ENCODE measurements at regions not wholly inside any gene's neighbourhood (a gene's known extent, or its start where the extent isn't known, plus 50 kb on each side); places are given as distances from the start of the nearest gene placed in this dataset.

DNA sequence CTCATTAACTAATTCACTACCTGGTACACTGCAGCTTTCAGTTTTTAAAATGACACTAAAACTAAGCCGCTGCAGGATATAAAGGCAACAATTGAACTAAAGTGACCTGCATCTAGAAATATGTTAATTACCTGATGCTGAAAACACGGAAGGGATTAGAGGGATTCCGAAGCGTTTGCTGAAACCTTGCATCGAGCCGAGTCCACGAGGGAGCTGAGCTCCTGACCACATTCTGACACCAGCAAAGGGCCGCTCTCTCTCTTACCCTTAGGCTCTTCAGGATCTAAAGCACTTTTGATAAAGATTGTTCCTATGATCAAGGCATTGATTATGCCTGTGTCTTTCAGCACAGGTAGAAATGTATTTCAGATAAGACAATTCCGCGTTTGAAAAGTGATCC lies 59.5 kb upstream of the CDKN3 start:
- H3K9me3 ChIP-seq (ENCODE audit: control insufficient read depth, insufficient read depth, low read length), result no peaks in the 10 kb centered on the region
- no peak overlapping the region for H3K27ac ChIP-seq (ENCODE audit: low read length)
- peaks cover 3% of the 10 kb centered on the region; the same call in 1 of the 2 replicates for H3K4me1 ChIP-seq (ENCODE audit: control insufficient read depth, insufficient read depth, low read length)
- H3K27me3 ChIP-seq (ENCODE audit: control insufficient read depth, insufficient read depth, low read length), result no peaks in the 10 kb centered on the region
- no peaks in the 10 kb centered on the region for H3K36me3 ChIP-seq (ENCODE audit: control insufficient read depth, insufficient read depth, low read length)
- no peak for DNase-seq (ENCODE audit: low read depth, low spot score)
- H3K4me3 ChIP-seq (ENCODE audit: low read length), result no peak overlapping the region
- no CpG with 5 or more reads among the region's 10 CpGs for WGBS (ENCODE audit: insufficient coverage, insufficient read length)

DNA sequence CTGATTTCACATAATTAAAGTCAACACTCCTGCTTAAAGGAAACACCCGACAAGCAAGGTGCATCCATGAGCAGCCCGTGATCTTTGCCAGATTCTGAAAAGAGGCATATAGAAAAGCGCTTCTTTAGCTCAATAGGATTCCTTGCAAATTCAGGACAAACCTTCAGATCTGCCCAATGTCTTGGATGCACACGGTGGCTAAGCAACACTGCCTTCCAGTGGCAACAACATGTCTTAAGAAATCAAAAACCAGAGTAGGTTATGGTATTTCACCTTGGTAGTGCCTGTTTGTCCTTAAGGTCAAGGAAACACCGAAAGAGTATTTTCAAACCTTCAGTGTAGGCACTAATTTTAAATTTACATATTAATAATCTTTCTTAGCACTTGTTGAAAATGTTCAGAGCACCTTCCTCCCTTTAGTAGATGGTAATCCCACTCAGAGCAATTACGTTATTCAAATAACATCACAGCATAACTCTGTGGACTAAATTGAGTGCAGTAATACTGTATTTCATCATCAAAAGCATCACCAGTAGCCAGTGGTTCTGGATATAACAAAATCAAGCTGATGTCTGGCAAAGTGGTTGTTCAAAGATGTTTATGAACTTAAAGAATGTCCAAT lies 58.0 kb upstream of the CDKN3 start:
- WGBS (ENCODE audit: insufficient coverage, insufficient read length), result no CpG with 5 or more reads among the region's 6 CpGs
- H3K27me3 ChIP-seq (ENCODE audit: control insufficient read depth, insufficient read depth, low read length), result no peaks in the 10 kb centered on the region
- H3K4me1 ChIP-seq (ENCODE audit: control insufficient read depth, insufficient read depth, low read length), result peaks cover 3% of the 10 kb centered on the region; the same call in 1 of the 2 replicates
- no peak overlapping the region for H3K27ac ChIP-seq (ENCODE audit: low read length)
- H3K9me3 ChIP-seq (ENCODE audit: control insufficient read depth, insufficient read depth, low read length), result no peaks in the 10 kb centered on the region
- H3K36me3 ChIP-seq (ENCODE audit: control insufficient read depth, insufficient read depth, low read length), result no peaks in the 10 kb centered on the region
- no peak overlapping the region for H3K4me3 ChIP-seq (ENCODE audit: low read length)
- no peak for DNase-seq (ENCODE audit: low read depth, low spot score)

DNA sequence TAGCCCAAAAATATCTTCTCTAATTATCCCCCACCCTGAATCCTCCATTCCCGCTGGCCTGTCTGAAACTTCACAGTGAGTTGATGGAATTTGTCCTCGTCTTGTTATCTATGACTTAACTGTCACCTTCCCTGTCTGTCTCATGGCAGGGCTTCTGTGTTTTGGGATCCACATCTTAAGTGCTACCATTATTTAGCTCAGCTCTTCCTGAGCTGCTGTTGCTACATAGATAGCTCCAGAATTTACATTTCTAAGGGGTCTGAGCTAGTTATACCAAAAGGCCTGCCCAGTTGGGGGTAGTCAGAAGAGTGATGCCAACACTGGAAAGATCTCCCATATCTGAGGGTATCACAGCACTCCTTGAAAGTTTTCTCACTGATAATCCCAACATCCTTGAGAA lies 57.0 kb upstream of the CDKN3 start:
- Histone ChIP-seq H3K4me1 (ENCODE audit: control insufficient read depth, insufficient read depth, low read length) (peaks cover 3% of the 10 kb centered on the region; the same call in 1 of the 2 replicates), H3K36me3 (ENCODE audit: control insufficient read depth, insufficient read depth, low read length) (no peaks in the 10 kb centered on the region), H3K27ac (ENCODE audit: low read length) (no peak overlapping the region), H3K4me3 (ENCODE audit: low read length) (no peak overlapping the region), H3K27me3 (ENCODE audit: control insufficient read depth, insufficient read depth, low read length) (no peaks in the 10 kb centered on the region), H3K9me3 (ENCODE audit: control insufficient read depth, insufficient read depth, low read length) (no peaks in the 10 kb centered on the region)
- no peak for DNase-seq (ENCODE audit: low read depth, low spot score)
- WGBS (ENCODE audit: insufficient coverage, insufficient read length), result no CpG with 5 or more reads among the region's 2 CpGs

DNA sequence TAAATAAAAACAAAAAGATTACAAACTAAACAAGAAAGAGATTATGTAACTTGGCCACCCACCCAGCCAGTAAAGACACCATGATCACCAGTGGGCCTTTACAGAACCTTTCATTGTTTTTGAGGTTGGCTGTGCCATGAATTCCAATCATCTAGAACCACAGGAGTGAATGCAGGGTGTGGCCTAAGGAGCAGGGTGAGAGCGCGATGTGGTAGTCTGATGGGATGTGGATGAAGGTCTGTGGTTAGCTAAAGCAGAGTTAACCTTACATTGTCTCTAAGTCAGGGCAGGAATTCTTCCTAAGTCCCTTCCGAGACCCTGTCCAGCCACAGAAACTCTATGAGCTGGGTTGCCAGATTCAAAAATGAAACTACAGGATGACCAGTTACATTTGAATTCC lies 54.0 kb upstream of the CDKN3 start:
- WGBS (ENCODE audit: insufficient coverage, insufficient read length), result no CpG with 5 or more reads among the region's 3 CpGs
- no peak overlapping the region for H3K27ac ChIP-seq (ENCODE audit: low read length)
- peaks cover 7% of the 10 kb centered on the region for H3K4me1 ChIP-seq (ENCODE audit: control insufficient read depth, insufficient read depth, low read length)
- no peaks in the 10 kb centered on the region for H3K27me3 ChIP-seq (ENCODE audit: control insufficient read depth, insufficient read depth, low read length)
- no peak for DNase-seq (ENCODE audit: low read depth, low spot score)
- H3K4me3 ChIP-seq (ENCODE audit: low read length), result no peak overlapping the region
- H3K9me3 ChIP-seq (ENCODE audit: control insufficient read depth, insufficient read depth, low read length), result no peaks in the 10 kb centered on the region
- no peaks in the 10 kb centered on the region for H3K36me3 ChIP-seq (ENCODE audit: control insufficient read depth, insufficient read depth, low read length)

DNA sequence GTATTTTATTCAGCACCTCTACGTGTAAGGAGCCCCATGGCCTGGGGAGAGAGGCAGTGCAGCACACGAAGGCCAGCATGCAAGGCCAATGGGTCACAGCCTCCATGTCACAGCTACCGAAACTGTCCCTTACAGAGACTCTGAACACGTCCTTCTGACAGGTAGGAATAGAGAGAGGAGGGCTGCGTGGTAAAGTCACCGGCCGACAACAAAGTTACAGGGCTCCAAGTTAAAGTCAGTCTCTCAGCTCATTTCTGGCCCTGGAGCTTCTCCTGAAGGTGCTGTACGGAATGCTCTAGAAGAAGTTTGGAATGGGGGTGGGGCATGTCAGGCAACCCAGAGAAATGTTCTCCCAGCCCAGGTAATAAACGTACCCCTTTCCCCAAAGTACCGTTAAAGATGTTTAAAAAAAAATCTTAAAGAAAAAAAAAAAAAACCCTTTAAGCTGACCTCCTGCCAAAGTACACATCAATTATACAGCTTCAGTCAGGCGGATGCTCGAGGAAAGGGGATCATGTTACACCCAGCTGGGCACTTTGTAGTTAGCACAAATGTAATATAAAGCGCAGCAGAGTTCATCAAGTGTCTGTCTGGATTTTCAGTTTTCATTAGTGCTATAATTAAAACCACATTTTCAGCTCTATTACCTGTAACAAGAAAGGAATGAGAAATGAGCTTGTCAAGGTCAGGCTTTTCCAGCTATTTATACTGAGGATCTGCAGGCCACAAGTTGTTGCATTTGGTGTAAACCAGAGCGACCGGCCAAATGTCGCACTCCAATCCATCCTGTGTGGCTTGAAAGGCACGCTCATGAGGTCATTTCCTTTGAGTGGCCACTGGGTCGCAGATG lies 53.3 kb upstream of the CDKN3 start:
- WGBS (ENCODE audit: insufficient coverage, insufficient read length), result no CpG with 5 or more reads among the region's 18 CpGs
- Histone ChIP-seq H3K4me3 (ENCODE audit: low read length) (no peak overlapping the region), H3K27me3 (ENCODE audit: control insufficient read depth, insufficient read depth, low read length) (no peaks in the 10 kb centered on the region), H3K9me3 (ENCODE audit: control insufficient read depth, insufficient read depth, low read length) (no peaks in the 10 kb centered on the region), H3K36me3 (ENCODE audit: control insufficient read depth, insufficient read depth, low read length) (no peaks in the 10 kb centered on the region), H3K4me1 (ENCODE audit: control insufficient read depth, insufficient read depth, low read length) (peaks cover 7% of the 10 kb centered on the region), H3K27ac (ENCODE audit: low read length) (no peak overlapping the region)
- no peak for DNase-seq (ENCODE audit: low read depth, low spot score)

DNA sequence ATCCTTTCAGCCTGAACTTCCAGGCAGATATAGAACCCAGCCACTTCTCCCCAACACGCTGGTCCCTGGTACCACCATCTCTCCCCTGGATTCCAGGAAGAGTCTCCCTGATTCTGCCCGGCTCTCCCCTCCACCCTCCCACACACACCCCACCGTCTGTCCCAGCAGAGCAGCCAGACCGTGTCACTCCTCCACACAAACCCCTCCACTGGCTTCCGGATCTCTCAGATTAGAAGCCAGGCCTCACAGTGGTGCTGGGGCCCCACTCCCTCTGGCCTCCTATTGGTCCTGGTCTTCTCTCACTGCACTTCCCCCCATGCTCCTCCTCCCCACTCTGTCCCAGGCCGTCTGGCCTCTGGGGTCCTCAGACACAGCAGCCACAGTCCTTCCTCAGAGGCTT lies 52.4 kb upstream of the CDKN3 start:
- no peak for DNase-seq (ENCODE audit: low read depth, low spot score)
- H3K9me3 ChIP-seq (ENCODE audit: control insufficient read depth, insufficient read depth, low read length), result no peaks in the 10 kb centered on the region
- no CpG with 5 or more reads among the region's 6 CpGs for WGBS (ENCODE audit: insufficient coverage, insufficient read length)
- H3K4me1 ChIP-seq (ENCODE audit: control insufficient read depth, insufficient read depth, low read length), result peaks cover 10% of the 10 kb centered on the region
- no peaks in the 10 kb centered on the region for H3K27me3 ChIP-seq (ENCODE audit: control insufficient read depth, insufficient read depth, low read length)
- no peaks in the 10 kb centered on the region for H3K36me3 ChIP-seq (ENCODE audit: control insufficient read depth, insufficient read depth, low read length)
- H3K27ac ChIP-seq (ENCODE audit: low read length), result no peak overlapping the region
- H3K4me3 ChIP-seq (ENCODE audit: low read length), result no peak overlapping the region

DNA sequence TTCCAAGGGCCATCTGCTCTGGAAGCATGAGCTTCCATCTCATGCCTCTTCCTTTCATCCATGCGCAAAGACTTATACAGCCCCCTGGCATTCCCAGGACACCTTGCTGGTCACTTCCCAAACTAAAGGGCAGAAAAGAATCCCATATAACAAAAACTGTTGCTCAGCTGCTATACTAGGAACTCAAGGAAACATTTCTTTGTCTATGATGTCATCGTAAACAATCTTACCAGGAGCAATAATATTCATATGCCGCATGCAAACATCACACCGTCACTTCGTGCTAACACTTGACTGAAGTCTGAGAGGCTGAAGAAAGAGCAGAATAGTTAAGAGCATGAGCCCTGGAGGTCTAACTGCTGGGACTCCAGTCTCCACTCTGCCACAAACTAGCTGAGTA lies 50.5 kb upstream of the CDKN3 start:
- Histone ChIP-seq H3K4me1 (ENCODE audit: control insufficient read depth, insufficient read depth, low read length) (peaks cover 8% of the 10 kb centered on the region), H3K36me3 (ENCODE audit: control insufficient read depth, insufficient read depth, low read length) (no peaks in the 10 kb centered on the region)
- WGBS (ENCODE audit: insufficient coverage, insufficient read length), result no CpG with 5 or more reads among the region's 5 CpGs

More for the DNA sequence above, 50.5 kb upstream of the CDKN3 start:
- DNase-seq (ENCODE audit: low read depth, low spot score), result no peak
- Histone ChIP-seq H3K27ac (ENCODE audit: low read length) (no peak overlapping the region), H3K9me3 (ENCODE audit: control insufficient read depth, insufficient read depth, low read length) (no peaks in the 10 kb centered on the region), H3K4me3 (ENCODE audit: low read length) (no peak overlapping the region), H3K27me3 (ENCODE audit: control insufficient read depth, insufficient read depth, low read length) (no peaks in the 10 kb centered on the region)
